Vagina (tissue), 2 donors: ENCODE measurements at regions not wholly inside any gene's neighbourhood (a gene's known extent, or its start where the extent isn't known, plus 50 kb on each side); places are given as distances from the start of the nearest gene placed in this dataset.

Source experiments
- CTCF ChIP-seq, 3 experiments: fragments of 450-650 bp in 2 of 3; fragments of 200-600 bp in 1 of 3; sonication (generic) in 1 of 3; IDR thresholded peaks; one replicate each; pipeline ENCODE4 v1.5.1; 2017 to 2019; ENCODE audit warnings: antibody characterized with exemption in 3 of 3, mild to moderate bottlenecking in 2 of 3, moderate library complexity in 2 of 3
- POLR2A ChIP-seq, 2 donors: fragments of 450-650 bp; IDR thresholded peaks; one replicate each; pipeline ENCODE4 v1.6.1; 2017; ENCODE audit warnings: antibody characterized with exemption in 2 of 2, mild to moderate bottlenecking in 2 of 2, moderate library complexity in 2 of 2
- POLR2AphosphoS5 ChIP-seq, 2 donors: sonication (generic); formaldehyde crosslinking; IDR thresholded peaks; one replicate each; pipeline ENCODE4 v1.9.0; 2017; ENCODE audit warnings: antibody characterized with exemption in 2 of 2, mild to moderate bottlenecking in 2 of 2, low read depth in 1 of 2; ENCODE audit not compliant: insufficient read depth in 1 of 2

GRCh38 chr21:26273686-26274313 lies 103.2 kb upstream of the APP start:
- TF ChIP-seq CTCF (IDR thresholded peaks at IDR 0.05) = no peak
- no peak for TF ChIP-seq POLR2AphosphoS5 (IDR thresholded peaks at IDR 0.05; ENCODE audit: insufficient read depth in 1 of 2, low read depth in 1 of 2)
- TF ChIP-seq POLR2A (IDR thresholded peaks at IDR 0.05) = no peak
